ENCODE measurements at regions not wholly inside any gene's neighbourhood (a gene's known extent, or its start where the extent isn't known, plus 50 kb on each side); places are given as distances from the start of the nearest gene placed in this dataset.

GRCh38 chr9:26471261-26471660, 421.3 kb downstream of the CAAP1 start:
- TF ChIP-seq POLR2A (IDR thresholded peaks at IDR 0.05) (no peak), CTCF (IDR thresholded peaks at IDR 0.05) (no peak)

Data from testis (tissue), 2 donors.